Activated CD4-positive, alpha-beta T cell treated with anti-CD3 and anti-CD28 coated beads for 36 hours (primary cell): ENCODE measurements at regions not wholly inside any gene's neighbourhood (a gene's known extent, or its start where the extent isn't known, plus 50 kb on each side); places are given as distances from the start of the nearest gene placed in this dataset.

Experiments
- ATAC-seq: fragments of 200-7000 bp; cut with Tn5 transposase; one replicate; pipeline ENCODE4 v1.10.0; 2021; ENCODE audit warnings: mild to moderate bottlenecking, moderate library complexity
- CTCF ChIA-PET: fragments of 350-600 bp; sonication (Branson Sonifier 250); formaldehyde crosslinking; loops from one replicate; lab custom pipeline; 2021; ENCODE audit warnings: antibody characterized with exemption; lab: Charles Lee
- POLR2A ChIA-PET: fragments of 350-600 bp; sonication (Branson Sonifier 250); formaldehyde crosslinking; loops from one replicate; lab custom pipeline; 2021; ENCODE audit warnings: antibody characterized with exemption, inconsistent platforms; lab: Charles Lee
- DNase-seq: peaks from one replicate; pipeline ENCODE4 v3.0.0-alpha.2; 2020
- H3K27ac Mint-ChIP-seq: one replicate; pipeline ENCODE4 v1.8.0; 2021; ENCODE audit warnings: mixed read lengths
- H3K27me3 Mint-ChIP-seq: one replicate; pipeline ENCODE4 v1.8.0; 2021; ENCODE audit warnings: mixed read lengths
- H3K36me3 Mint-ChIP-seq: one replicate; pipeline ENCODE4 v1.8.0; 2021; ENCODE audit warnings: low read depth, mixed read lengths
- H3K4me1 Mint-ChIP-seq: one replicate; pipeline ENCODE4 v1.8.0; 2021; ENCODE audit warnings: mixed read lengths
- H3K4me3 Mint-ChIP-seq: one replicate; pipeline ENCODE4 v1.8.0; 2021; ENCODE audit warnings: mild to moderate bottlenecking, moderate library complexity, mixed read lengths
- H3K9me3 Mint-ChIP-seq: one replicate; pipeline ENCODE4 v1.8.0; 2021; ENCODE audit warnings: low read depth, mixed read lengths
- intact Hi-C, 2 experiments: fragments of 100-400 bp; cut with DNase I in 1 of 2; cut with micrococcal nuclease in 1 of 2; formaldehyde crosslinking; loops; one replicate each; pipeline versions ENCODE4 v1.14.2 to v1.15.1; 2022 to 2024; cut with DNase I, micrococcal nuclease

GRCh38 chr19:16000024-16000663 lies 51.3 kb downstream of the OR10H4 start:
- peaks cover 28% of the 10 kb centered on the region for H3K4me1 Mint-ChIP-seq
- ChIA-PET POLR2A (no interaction called here), CTCF (interaction anchor here (0.5 to 2.5 kb wide), 4 partner anchors 41 to 874 kb away, joined by 3 to 9 read pairs (median 5); partner anchors contain the start of gene FAM32A)
- no peaks in the 10 kb centered on the region for H3K36me3 Mint-ChIP-seq
- intact Hi-C loops: loop anchor here in 1 of 2 experiments (2.0 to 10.0 kb wide), 2 partner anchors 163 to 1565 kb away; partner anchors contain the start of gene PKN1
- no peak overlapping the region for H3K27ac Mint-ChIP-seq
- ATAC-seq: no peak
- DNase-seq: no peak
- peaks cover 2% of the 10 kb centered on the region for H3K9me3 Mint-ChIP-seq
- H3K27me3 Mint-ChIP-seq: no peaks in the 10 kb centered on the region
- no peak overlapping the region for H3K4me3 Mint-ChIP-seq

DNA sequence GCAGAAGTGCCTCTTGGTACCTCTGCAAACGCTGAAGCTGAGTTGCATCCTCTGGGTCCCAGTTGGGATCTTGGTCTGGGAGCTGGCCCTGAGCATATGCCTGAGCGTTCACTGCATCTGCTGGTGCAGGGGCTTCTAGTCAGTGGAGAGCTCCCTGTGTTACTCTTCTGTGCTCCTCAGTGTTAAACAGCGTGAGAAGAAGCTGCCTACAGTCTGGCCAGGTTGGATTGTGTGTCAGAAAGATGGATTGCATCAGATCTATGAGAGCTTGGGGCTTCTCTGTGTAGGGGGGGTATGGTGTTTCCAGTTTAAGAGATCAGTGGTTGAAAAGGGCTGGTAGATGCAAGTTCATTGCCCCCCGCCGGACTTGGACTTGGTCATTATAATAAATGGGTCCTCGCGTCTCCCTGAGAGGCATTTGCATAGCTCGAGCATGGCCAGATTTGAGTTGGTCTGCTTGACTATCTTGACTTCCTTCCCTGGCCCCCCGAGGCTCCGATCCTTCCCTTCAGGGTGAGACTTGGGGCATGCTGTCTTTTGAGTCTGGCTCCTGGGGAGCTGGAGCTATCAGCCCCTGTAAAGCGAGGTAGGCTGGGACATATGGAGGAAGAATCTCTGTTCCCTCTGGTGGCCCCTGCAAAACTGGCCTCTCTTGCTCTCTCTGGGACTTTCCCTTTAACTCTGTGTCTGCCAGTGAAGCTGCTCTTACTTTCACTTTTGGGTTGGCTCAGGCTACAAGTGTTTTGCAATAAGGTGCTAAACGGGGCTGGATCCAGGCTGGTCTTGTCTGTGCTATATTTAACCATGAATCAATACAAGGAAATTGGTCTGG lies 52.9 kb downstream of the OR10H4 start:
- H3K4me1 Mint-ChIP-seq: peaks cover 28% of the 10 kb centered on the region
- CTCF ChIA-PET: interaction anchor here (0.6 to 2.5 kb wide), 8 partner anchors 9 to 1382 kb away, joined by 3 to 9 read pairs (median 4); partner anchors contain the start of gene FAM32A
- H3K4me3 Mint-ChIP-seq: peak overlapping the region; percentile 61
- H3K27ac Mint-ChIP-seq: peak overlapping the region; percentile 86
- no peaks in the 10 kb centered on the region for H3K36me3 Mint-ChIP-seq
- peak; percentile 98 for ATAC-seq
- POLR2A ChIA-PET: interaction anchor here (0.6 kb wide), 1 partner anchor 12 kb away, joined by 3 read pairs; no protein-coding TSS in a partner anchor
- peaks cover under 1% of the 10 kb centered on the region for H3K9me3 Mint-ChIP-seq
- intact Hi-C loops: loop anchor here in 1 of 2 experiments (2.0 to 10.0 kb wide), 2 partner anchors 165 to 1567 kb away; partner anchors contain the start of gene PKN1
- peak; percentile 69 for DNase-seq
- H3K27me3 Mint-ChIP-seq: no peaks in the 10 kb centered on the region

GRCh38 chr19:16002406-16003384 lies 53.9 kb downstream of the OR10H4 start:
- CTCF ChIA-PET: interaction anchor here (0.6 to 2.5 kb wide), 5 partner anchors 8 to 373 kb away, joined by 3 to 9 read pairs (median 5); partner anchors contain the start of gene FAM32A

GRCh38 chr19:16003391-16003790 lies 54.6 kb downstream of the OR10H4 start:
- peaks cover 28% of the 10 kb centered on the region for H3K4me1 Mint-ChIP-seq
- H3K4me3 Mint-ChIP-seq: no peak overlapping the region
- ChIA-PET POLR2A (no interaction called here), CTCF (no interaction called here)
- intact Hi-C loops: loop anchor here in 1 of 2 experiments (10.0 kb wide), 1 partner anchor 1569 kb away; the partner anchor contains the start of gene PKN1
- no peaks in the 10 kb centered on the region for H3K9me3 Mint-ChIP-seq
- no peak for ATAC-seq
- no peak for DNase-seq
- H3K36me3 Mint-ChIP-seq: no peaks in the 10 kb centered on the region
- no peak overlapping the region for H3K27ac Mint-ChIP-seq
- H3K27me3 Mint-ChIP-seq: no peaks in the 10 kb centered on the region

More at GRCh38 chr19:16002406-16003384, 53.9 kb downstream of the OR10H4 start:
- Mint-ChIP-seq H3K9me3 (no peaks in the 10 kb centered on the region), H3K27me3 (no peaks in the 10 kb centered on the region), H3K36me3 (no peaks in the 10 kb centered on the region), H3K27ac (peak overlapping the region; percentile 86), H3K4me3 (peak overlapping the region; percentile 61), H3K4me1 (peaks cover 28% of the 10 kb centered on the region)
- intact Hi-C loops: loop anchor here in 1 of 2 experiments (10.0 kb wide), 1 partner anchor 1568 kb away; the partner anchor contains the start of gene PKN1
- POLR2A ChIA-PET: no interaction called here
- ATAC-seq (no peak), DNase-seq (no peak)

GRCh38 chr19:16005925-16006324 lies 57.1 kb downstream of the OR10H4 start:
- intact Hi-C loops: loop anchor here in 1 of 2 experiments (10.0 kb wide), 1 partner anchor 1571 kb away; the partner anchor contains the start of gene PKN1
- no peak for ATAC-seq
- ChIA-PET CTCF (interaction anchor here (0.6 kb wide), 1 partner anchor 65 kb away, joined by 3 read pairs; no protein-coding TSS in a partner anchor), POLR2A (no interaction called here)
- Mint-ChIP-seq H3K9me3 (no peaks in the 10 kb centered on the region), H3K27me3 (no peaks in the 10 kb centered on the region), H3K27ac (no peak overlapping the region), H3K4me1 (peaks cover 21% of the 10 kb centered on the region), H3K4me3 (no peak overlapping the region), H3K36me3 (no peaks in the 10 kb centered on the region)
- DNase-seq: no peak

DNA sequence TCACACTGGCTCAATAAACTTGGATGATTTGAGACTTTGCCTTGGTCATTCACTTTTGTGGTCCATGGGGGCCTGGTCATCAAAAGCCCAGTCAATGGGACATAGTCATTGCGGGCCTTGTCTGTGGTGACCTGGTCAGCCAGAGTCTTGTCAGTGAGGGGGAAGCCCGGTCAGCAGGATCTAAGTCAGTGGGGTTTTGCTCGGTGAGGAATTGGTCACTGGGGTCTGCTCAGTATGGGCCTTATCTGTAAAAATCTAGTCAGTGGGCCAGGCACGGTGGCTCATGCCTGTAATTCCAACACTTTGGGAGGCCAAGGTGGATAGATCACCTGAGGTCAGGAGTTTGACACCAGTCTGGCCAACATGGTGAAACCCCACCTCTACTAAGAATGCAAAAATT lies 63.7 kb upstream of the TPM4 start:
- H3K27me3 Mint-ChIP-seq: no peaks in the 10 kb centered on the region

GRCh38 chr19:16013181-16013850 lies 63.0 kb upstream of the TPM4 start:
- ATAC-seq: no peak
- Mint-ChIP-seq H3K27ac (no peak overlapping the region), H3K9me3 (no peaks in the 10 kb centered on the region), H3K27me3 (no peaks in the 10 kb centered on the region), H3K4me1 (no peaks in the 10 kb centered on the region), H3K36me3 (no peaks in the 10 kb centered on the region), H3K4me3 (no peak overlapping the region)
- ChIA-PET POLR2A (interaction anchor here (0.7 kb wide), 1 partner anchor 12 kb away, joined by 3 read pairs; no protein-coding TSS in a partner anchor), CTCF (interaction anchor here (0.7 kb wide), 1 partner anchor 44 kb away, joined by 3 read pairs; no protein-coding TSS in a partner anchor)
- no peak for DNase-seq
- intact Hi-C loops: no loop called here

More for the DNA sequence above, 63.7 kb upstream of the TPM4 start:
- Mint-ChIP-seq H3K36me3 (no peaks in the 10 kb centered on the region), H3K9me3 (no peaks in the 10 kb centered on the region), H3K27ac (no peak overlapping the region), H3K4me3 (no peak overlapping the region), H3K4me1 (no peaks in the 10 kb centered on the region)
- ChIA-PET CTCF (no interaction called here), POLR2A (no interaction called here)
- intact Hi-C loops: no loop called here
- DNase-seq (no peak), ATAC-seq (no peak)

GRCh38 chr19:16013851-16014840 lies 62.1 kb upstream of the TPM4 start:
- H3K27ac Mint-ChIP-seq: no peak overlapping the region
- intact Hi-C loops: no loop called here
- no peaks in the 10 kb centered on the region for H3K36me3 Mint-ChIP-seq
- no peak overlapping the region for H3K4me3 Mint-ChIP-seq
- ChIA-PET CTCF (interaction anchor here (0.7 kb wide), 1 partner anchor 43 kb away, joined by 3 read pairs; no protein-coding TSS in a partner anchor), POLR2A (interaction anchor here (0.7 kb wide), 1 partner anchor 13 kb away, joined by 3 read pairs; no protein-coding TSS in a partner anchor)
- ATAC-seq (no peak), DNase-seq (peak; percentile 1)
- no peaks in the 10 kb centered on the region for H3K27me3 Mint-ChIP-seq
- no peaks in the 10 kb centered on the region for H3K9me3 Mint-ChIP-seq
- no peaks in the 10 kb centered on the region for H3K4me1 Mint-ChIP-seq
